NCI-H82 treated with DMSO at 0.1 percent for 48 hours (cell line): ENCODE measurements at regions not wholly inside any gene's neighbourhood (a gene's known extent, or its start where the extent isn't known, plus 50 kb on each side); places are given as distances from the start of the nearest gene placed in this dataset.

ENCODE experiments used
- DNase-seq: peaks from one replicate; lab custom pipeline; 2025; ENCODE audit not compliant: unreplicated experiment; lab: John Stamatoyannopoulos, UW

DNA sequence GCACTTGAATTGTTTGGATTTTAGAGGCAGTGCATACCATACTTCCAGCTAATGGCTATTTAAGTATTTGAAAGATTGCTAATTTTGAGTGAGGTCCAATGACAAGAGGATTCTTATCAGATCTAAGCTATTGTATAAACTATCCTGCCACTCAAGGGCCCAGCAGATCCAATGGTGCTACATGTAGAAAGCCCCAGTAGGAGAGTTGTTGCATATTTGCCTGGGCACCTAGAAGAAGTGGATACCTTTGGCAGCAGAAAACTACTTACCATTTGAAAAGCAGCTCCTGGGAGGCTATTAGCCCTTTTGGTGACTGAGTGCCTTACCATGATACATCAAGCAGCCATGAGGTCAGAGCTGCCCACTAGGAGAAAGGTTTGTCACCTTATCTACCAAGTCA, 447.3 kb downstream of the C4orf33 start:
- DNase-seq, result no peak

GRCh38 chr4:129545599-129546278, 449.8 kb downstream of the C4orf33 start:
- no peak for DNase-seq

DNA sequence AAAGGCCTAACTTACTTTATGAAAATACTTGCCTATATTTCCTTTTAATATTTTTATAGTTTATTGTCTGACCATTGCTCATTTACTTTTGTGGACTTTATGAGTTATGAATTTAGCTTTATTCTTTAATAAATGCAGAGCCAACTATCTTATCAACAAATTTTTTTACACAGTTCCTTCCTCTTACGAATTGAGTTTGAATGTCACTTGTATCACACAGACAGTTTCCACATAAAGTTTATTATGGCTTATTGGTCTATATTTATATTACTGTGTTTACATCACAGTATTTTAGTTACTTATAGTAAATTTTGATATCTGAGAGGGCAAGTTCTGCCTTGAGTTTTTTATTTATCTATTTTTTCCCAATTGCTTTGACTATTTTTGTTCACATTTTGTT, 450.6 kb downstream of the C4orf33 start:
- no peak for DNase-seq

DNA sequence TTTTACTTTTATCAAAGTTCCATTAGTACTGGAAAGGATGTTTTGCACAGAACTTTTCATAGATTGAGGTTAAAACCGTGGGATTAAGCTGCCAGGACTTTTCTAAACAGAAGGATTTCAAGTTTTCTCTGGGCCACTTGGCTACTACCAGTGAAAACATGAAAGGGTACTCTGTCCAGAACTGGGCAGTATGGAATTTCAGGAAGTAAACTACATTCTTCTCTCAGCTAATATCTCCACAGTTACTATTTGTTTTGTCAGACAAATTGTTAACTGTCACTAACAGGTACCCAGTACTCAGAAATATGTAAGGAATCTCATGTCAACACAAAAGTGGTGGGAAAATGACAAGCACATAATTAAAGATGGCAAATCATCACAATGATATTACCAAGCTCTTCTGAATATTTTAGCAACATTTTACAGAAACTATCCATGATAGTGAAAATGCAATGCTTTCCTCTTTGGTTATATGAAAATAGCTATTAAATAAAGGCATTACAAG, 454.4 kb downstream of the C4orf33 start:
- no peak for DNase-seq

DNA sequence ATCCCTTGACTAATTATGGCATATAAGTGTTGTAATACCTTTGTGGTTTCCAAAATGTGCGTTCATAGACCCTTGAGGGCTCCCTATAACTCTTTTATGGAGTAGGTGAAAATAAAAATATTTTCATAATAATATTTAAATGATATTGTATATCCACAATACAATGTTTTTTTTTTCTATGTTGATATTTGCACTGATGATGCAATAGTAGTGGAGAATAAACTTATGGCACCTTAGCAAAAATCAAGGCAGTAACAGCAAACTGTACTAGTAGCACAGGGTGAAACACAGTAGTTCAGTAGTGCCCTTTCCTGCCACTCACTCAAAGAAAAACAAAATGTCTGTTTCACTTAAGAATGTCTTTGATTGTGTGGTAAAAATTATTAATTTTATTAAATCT, 465.3 kb downstream of the C4orf33 start:
- no peak for DNase-seq

- DNase-seq, result no peak
Measured at GRCh38 chr4:129561886-129562671, 466.1 kb downstream of the C4orf33 start.

GRCh38 chr4:129565214-129565613, 469.3 kb downstream of the C4orf33 start:
- DNase-seq, result no peak

DNA sequence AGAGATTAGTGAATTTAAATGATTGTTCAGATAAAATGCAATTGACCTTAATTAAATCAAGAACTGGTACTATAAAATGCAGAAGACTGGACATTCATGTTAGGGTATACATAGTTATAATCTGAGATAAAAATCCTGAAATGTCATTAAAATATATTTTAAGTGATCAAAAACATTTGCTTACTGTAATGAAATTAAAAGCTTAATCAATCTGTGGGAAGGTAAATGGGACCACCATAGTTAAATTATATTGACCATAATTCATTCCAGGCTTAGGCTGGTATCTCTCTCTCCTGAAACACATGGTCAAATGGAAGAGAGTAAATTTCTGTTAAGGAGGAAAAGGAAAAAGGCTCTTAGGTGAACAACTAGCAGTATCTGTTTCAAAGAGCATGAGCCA, 474.4 kb downstream of the C4orf33 start:
- DNase-seq, result no peak

DNA sequence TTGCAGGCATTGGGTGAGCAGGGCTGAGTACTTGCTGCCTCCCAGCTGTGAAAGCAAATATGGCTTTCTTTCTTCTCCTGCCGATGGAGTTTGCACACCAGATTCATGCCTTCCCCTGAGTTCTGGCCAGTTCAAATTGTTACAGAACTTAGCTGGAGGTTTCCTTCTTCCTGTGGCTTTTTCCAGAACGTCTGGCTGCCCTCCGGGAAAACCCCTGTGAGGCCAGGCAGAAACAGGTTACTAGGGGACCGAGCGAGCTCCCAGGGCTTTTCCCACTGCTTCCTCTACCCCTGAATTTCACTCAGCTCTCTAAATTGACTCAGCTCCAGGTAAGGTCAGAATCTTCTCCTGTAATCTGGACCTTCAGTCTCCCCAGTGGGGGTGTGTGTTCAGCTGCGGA, 482.4 kb downstream of the C4orf33 start:
- DNase-seq, result no peak

GRCh38 chr4:129581305-129581704, 485.4 kb downstream of the C4orf33 start:
- no peak for DNase-seq

DNA sequence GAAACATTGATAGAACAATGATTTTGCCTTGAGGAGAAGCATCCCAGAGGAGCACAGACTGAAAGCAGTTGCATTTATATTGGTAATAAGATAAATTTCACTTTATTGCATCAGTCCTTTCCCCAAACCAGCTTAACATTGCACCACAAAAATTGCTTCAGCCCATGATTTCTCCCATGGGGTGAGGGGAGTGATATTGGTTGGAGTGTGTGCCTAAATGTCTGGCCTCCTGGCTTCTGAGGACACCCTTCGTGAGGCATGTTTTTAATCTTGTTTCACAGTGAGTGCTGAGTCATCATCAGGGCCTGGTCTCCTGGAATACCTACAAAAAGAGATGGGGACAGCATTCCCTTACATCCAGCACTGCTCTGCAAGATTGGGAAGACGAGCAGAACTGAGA, 487.9 kb downstream of the C4orf33 start:
- no peak for DNase-seq

DNA sequence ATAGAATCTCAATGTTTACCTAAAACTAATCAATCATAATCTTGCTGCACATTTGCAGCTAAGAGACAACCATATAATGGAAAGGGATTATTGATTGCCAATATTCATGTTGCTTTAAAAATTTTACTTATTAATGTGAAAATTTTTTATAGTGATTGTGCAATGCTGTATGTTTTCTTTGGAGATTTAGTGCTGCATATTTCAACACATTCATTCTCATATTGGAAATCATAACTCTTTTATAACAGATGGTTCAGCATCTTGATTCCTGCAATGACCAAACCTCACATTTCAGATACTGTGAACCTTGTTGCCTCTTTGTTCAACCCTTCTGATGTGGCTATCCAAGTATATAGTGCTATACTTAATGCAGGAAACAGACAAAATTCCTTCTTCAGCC, 502.6 kb downstream of the C4orf33 start:
- DNase-seq, result no peak

DNA sequence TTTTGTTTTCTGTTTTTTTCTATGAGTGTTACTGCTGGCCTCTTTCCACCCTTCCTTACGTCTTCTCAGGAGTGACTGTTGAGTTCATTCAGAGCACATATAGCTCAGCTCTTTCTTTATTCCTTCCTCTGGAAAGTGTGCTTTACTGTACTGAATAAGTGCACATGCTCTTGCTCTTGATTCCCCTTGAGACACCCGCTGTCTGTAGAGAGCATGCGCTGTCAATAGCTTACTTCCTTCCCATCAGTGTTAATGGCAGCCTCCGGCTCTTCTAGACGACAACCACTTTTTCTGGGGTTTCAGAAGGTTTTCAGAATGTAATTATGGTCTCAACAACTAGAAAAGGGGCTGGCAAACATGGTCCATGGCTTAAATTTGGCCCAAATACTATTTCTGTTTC, 504.9 kb downstream of the C4orf33 start:
- no peak for DNase-seq

DNA sequence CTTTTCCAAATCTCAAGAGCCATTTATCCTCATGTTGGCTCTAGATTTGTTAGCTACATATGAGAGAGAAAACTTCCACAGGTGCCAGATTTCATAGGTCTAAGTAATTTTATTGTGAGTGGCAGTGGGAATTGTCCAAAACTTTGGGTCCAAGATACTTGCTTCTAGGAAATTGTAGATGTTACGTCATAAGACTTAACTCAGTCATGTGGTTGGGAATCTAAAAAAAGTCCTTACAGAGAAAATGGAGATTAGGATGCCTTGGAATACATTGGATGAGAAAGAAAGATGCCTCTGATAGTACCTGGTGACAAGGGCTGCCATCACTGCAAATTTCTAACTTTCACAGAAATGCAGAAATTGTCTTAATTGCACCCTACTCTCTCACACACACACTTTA, 506.5 kb downstream of the C4orf33 start:
- no peak for DNase-seq

GRCh38 chr4:129603241-129603931, 507.4 kb downstream of the C4orf33 start:
- peak; percentile 41 for DNase-seq

GRCh38 chr4:129604632-129605255, 508.8 kb downstream of the C4orf33 start:
- DNase-seq, result no peak

DNA sequence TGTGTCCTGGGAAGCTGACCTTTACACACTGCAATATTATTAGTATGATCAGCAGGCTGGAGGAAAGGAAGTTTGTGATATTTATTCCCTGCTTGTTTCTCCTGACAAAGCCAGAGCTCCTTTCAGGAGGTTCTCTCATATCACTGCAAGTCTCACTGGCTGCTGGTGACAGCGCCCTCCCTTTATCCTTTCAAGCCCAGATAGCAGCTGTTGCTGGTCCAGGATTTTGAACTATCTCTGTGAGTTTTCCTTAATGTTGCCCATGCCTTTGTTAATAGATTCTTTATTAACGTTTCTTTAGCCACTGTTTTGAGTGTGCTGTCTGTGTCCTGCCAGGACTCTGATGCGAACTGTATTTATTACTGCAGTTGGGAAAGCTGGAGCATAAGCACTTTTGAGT, 518.7 kb downstream of the C4orf33 start:
- DNase-seq, result no peak

- no peak for DNase-seq
Measured at GRCh38 chr4:129622566-129622965, 526.6 kb downstream of the C4orf33 start.

- DNase-seq, result no peak
Measured at GRCh38 chr4:129623233-129623875, 527.4 kb downstream of the C4orf33 start.

DNA sequence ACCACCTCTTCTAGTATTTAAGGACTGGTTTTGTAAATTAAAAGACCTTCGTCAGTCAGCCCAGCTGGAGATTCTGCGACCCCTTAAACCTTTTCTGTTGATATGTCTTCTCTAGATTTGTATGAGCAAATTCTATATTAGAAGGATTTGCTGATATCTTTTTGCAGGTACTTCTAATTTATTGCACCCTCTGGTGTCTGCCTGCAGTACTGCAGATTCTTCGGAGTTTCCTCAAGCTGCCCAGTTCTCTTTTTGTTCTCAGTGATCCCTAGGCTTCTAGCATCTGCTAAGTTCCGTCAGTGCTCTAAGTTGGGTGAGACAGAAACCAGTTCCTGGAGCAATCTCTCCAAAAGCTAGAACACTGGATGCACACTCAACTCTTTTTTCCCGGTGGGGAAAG, 545.2 kb downstream of the C4orf33 start:
- no peak for DNase-seq

DNA sequence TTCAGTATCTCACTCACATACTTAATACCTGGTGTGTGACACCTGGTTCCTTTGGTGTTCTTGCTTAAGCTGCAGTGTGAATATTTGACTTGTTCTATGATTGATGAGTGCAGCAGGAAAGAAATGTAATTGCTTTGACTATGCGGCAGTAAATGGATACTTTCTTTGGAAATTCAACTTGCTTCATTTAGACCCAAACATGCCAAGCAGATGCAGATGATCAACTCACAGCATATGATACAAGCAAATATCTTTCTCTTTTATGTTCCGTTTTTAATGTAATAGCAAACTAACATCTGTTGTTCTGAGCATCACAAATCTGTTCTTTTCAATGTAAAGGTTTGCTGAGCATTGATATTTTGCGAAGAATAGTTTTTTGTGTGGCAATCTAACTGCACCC, 549.5 kb downstream of the C4orf33 start:
- DNase-seq, result no peak
